SK-N-SH (cell line): ENCODE measurements at regions not wholly inside any gene's neighbourhood (a gene's known extent, or its start where the extent isn't known, plus 50 kb on each side); places are given as distances from the start of the nearest gene placed in this dataset.
A peak's percentile ranks its signal among the peaks of the same experiment; 100 is the strongest.

Experiments used
- CTCF ChIA-PET: fragments of 300-600, 350-600 bp; formaldehyde crosslinking; extraction: SDS; loops from one replicate; lab custom pipeline; 2021; lab: Yijun Ruan, JAX
- POLR2A ChIA-PET: fragments of 350-600 bp; sonication (Branson Sonifier 250); formaldehyde crosslinking; extraction: SDS; loops from one replicate; lab custom pipeline; 2020; ENCODE audit warnings: antibody characterized with exemption, inconsistent platforms; lab: Yijun Ruan, JAX
- DNase-seq: peaks from one replicate; pipeline ENCODE4 v3.0.0; 2012
- H2AFZ ChIP-seq: fragments of 200-600 bp; sonication (generic); 2 replicates; pipeline ENCODE4 v1.8.1; 2016; ENCODE audit warnings: antibody characterized with exemption, mild to moderate bottlenecking, low read depth
- H3F3A ChIP-seq: fragments of 200-600 bp; sonication (generic); replicated peaks from 2 replicates; pipeline ENCODE3; 2016; ENCODE audit warnings: antibody characterized with exemption, mild to moderate bottlenecking; ENCODE audit not compliant: insufficient read depth
- H3K27ac ChIP-seq, 2 experiments: fragments of 200-500 bp in 1 of 2; fragments of 200-600 bp in 1 of 2; sonication (Bioruptor generic) in 1 of 2; sonication (generic), shearing (Covaris generic) in 1 of 2; 2 replicates each; pipeline versions ENCODE4 v1.5.1 to v1.6.1; 2014 to 2016; ENCODE audit warnings: low read depth in 2 of 2, inconsistent platforms in 1 of 2, low read length in 1 of 2, mild to moderate bottlenecking in 1 of 2, mixed read lengths in 1 of 2
- H3K27me3 ChIP-seq: fragments of 200-600 bp; sonication (generic), shearing (Covaris generic); 2 replicates; pipeline ENCODE4 v1.6.1; 2016; ENCODE audit warnings: mixed run types; ENCODE audit not compliant: insufficient read depth
- H3K36me3 ChIP-seq, 2 experiments: fragments of 200-500 bp in 1 of 2; fragments of 200-600 bp in 1 of 2; sonication (Bioruptor generic) in 1 of 2; sonication (generic) in 1 of 2; replicated peaks in 1 of 2; 2 replicates each; pipeline versions ENCODE3 to v1.5.1; 2014 to 2016; ENCODE audit warnings: low read length in 1 of 2, mild to moderate bottlenecking in 1 of 2; ENCODE audit not compliant: insufficient read depth in 2 of 2, control insufficient read depth in 1 of 2
- H3K4me1 ChIP-seq, 2 experiments: fragments of 200-500 bp in 1 of 2; fragments of 200-600 bp in 1 of 2; sonication (Bioruptor generic) in 1 of 2; sonication (generic), shearing (Covaris generic) in 1 of 2; 2 replicates each; pipeline versions ENCODE4 v1.5.1 to v1.6.1; 2014 to 2016; ENCODE audit warnings: low read depth in 1 of 2, low read length in 1 of 2, mixed run types in 1 of 2; ENCODE audit not compliant: insufficient read depth in 2 of 2, control insufficient read depth in 1 of 2
- H3K4me2 ChIP-seq: fragments of 200-600 bp; sonication (generic), shearing (Covaris generic); 2 replicates; pipeline ENCODE4 v1.6.1; 2017; ENCODE audit warnings: mixed run types
- H3K4me3 ChIP-seq, 2 experiments: fragments of 200-500 bp in 1 of 2; fragments of 200-600 bp in 1 of 2; sonication (Bioruptor generic) in 1 of 2; sonication (generic), shearing (Covaris generic) in 1 of 2; 2 replicates each; pipeline versions ENCODE4 v1.5.1 to v1.8.1; 2014 to 2016; ENCODE audit warnings: low read depth in 2 of 2, inconsistent platforms in 1 of 2, low read length in 1 of 2, mild to moderate bottlenecking in 1 of 2, mixed read lengths in 1 of 2, moderate library complexity in 1 of 2
- H3K79me2 ChIP-seq: fragments of 200-600 bp; sonication (generic); 2 replicates; pipeline ENCODE4 v1.8.1; 2017; ENCODE audit warnings: mild to moderate bottlenecking; ENCODE audit not compliant: insufficient read depth
- H3K9ac ChIP-seq: fragments of 200-600 bp; sonication (generic); 2 replicates; pipeline ENCODE4 v1.6.1; 2017; ENCODE audit warnings: mixed run types
- H3K9me2 ChIP-seq: fragments of 200-600 bp; sonication (generic); 2 replicates; pipeline ENCODE4 v1.6.1; 2017; ENCODE audit warnings: mixed run types
- H3K9me3 ChIP-seq: fragments of 200-600 bp; sonication (generic); 2 replicates; pipeline ENCODE4 v1.6.1; 2017; ENCODE audit warnings: mixed run types, mild to moderate bottlenecking, moderate library complexity
- H4K20me1 ChIP-seq: fragments of 200-600 bp; sonication (generic); 2 replicates; pipeline ENCODE4 v1.6.1; 2017; ENCODE audit warnings: mild to moderate bottlenecking, mixed run types; ENCODE audit not compliant: insufficient read depth
- CHD2 ChIP-seq: fragments of 150-350 bp; IDR thresholded peaks from 2 replicates; pipeline ENCODE4 v1.6.1; 2018; ENCODE audit warnings: low read length; ENCODE audit not compliant: partially characterized antibody
- ELF1 ChIP-seq: IDR thresholded peaks from 2 replicates; pipeline ENCODE4 v1.4.0; 2012
- EZH2phosphoT487 ChIP-seq: fragments of 200-600 bp; sonication (generic); IDR thresholded peaks from 2 replicates; pipeline ENCODE4 v1.6.1; 2017; ENCODE audit warnings: low read depth, mixed run types, mild to moderate bottlenecking, antibody characterized with exemption, moderate library complexity, borderline replicate concordance
- FOXJ3 ChIP-seq: sonication (generic); formaldehyde crosslinking; IDR thresholded peaks from 2 replicates; pipeline ENCODE4 v1.5.1; 2020; ENCODE audit warnings: mild to moderate bottlenecking, missing genetic modification reagents
- GABPA ChIP-seq: IDR thresholded peaks from 2 replicates; pipeline ENCODE4 v1.4.0; 2012; ENCODE audit warnings: low read depth, mild to moderate bottlenecking
- JUND ChIP-seq: IDR thresholded peaks from 2 replicates; pipeline ENCODE4 v1.4.0; 2012
- MEF2A ChIP-seq: IDR thresholded peaks from 2 replicates; pipeline ENCODE4 v1.4.0; 2012; ENCODE audit warnings: low read depth, borderline replicate concordance
- MXI1 ChIP-seq: IDR thresholded peaks from 2 replicates; pipeline ENCODE4 v1.6.1; 2012; ENCODE audit warnings: mild to moderate bottlenecking, low read depth, low read length, improper control_type of control experiment
- NFIC ChIP-seq: IDR thresholded peaks from 2 replicates; pipeline ENCODE4 v1.4.0; 2012; ENCODE audit warnings: borderline replicate concordance
- NRF1 ChIP-seq: IDR thresholded peaks from 2 replicates; pipeline ENCODE4 v1.6.1; 2012; ENCODE audit warnings: low read depth, mild to moderate bottlenecking, low read length
- PBX3 ChIP-seq: IDR thresholded peaks from 2 replicates; pipeline ENCODE4; 2012
- RCOR1 ChIP-seq: fragments of 150-350 bp; IDR thresholded peaks from 2 replicates; pipeline ENCODE4 v1.6.1; 2017; ENCODE audit warnings: antibody characterized with exemption, low read length
- RFX5 ChIP-seq: IDR thresholded peaks from 2 replicates; pipeline ENCODE4 v1.6.1; 2012; ENCODE audit warnings: mild to moderate bottlenecking, improper control_type of control experiment, low read length
- RXRA ChIP-seq: IDR thresholded peaks from 2 replicates; pipeline ENCODE4 v1.4.0; 2012; ENCODE audit warnings: low read depth, mild to moderate bottlenecking, borderline replicate concordance
- SIN3A ChIP-seq: IDR thresholded peaks from 2 replicates; pipeline ENCODE4 v1.6.1; 2012; ENCODE audit warnings: low read depth, mild to moderate bottlenecking, low read length, moderate library complexity, borderline replicate concordance
- TAF1 ChIP-seq: IDR thresholded peaks from 2 replicates; pipeline ENCODE4 v1.6.1; 2012; ENCODE audit warnings: low read depth, mild to moderate bottlenecking, low read length, moderate library complexity, borderline replicate concordance
- TCF12 ChIP-seq: IDR thresholded peaks from 2 replicates; pipeline ENCODE4 v1.4.0; 2012
- USF1 ChIP-seq: IDR thresholded peaks from 2 replicates; pipeline ENCODE4 v1.4.0; 2012; ENCODE audit warnings: low read depth, borderline replicate concordance
- USF2 ChIP-seq: fragments of 150-350 bp; IDR thresholded peaks from 2 replicates; pipeline ENCODE4 v1.6.1; 2017; ENCODE audit warnings: antibody characterized with exemption, low read length, low read depth, borderline replicate concordance
- YY1 ChIP-seq: IDR thresholded peaks from 2 replicates; pipeline ENCODE4 v1.4.0; 2012; ENCODE audit warnings: low read depth, mild to moderate bottlenecking
- ZBTB33 ChIP-seq: IDR thresholded peaks from 2 replicates; pipeline ENCODE4 v1.4.0; 2012; ENCODE audit warnings: low read depth, borderline replicate concordance
- WGBS: methylation state at CpG from one replicate; pipeline ENCODE4 v1.1.6; 2017; ENCODE audit warnings: low lambda C conversion rate; 5-methylcytosine and 5-hydroxymethylcytosine counted together
- TF ChIP-seq, protein P1 (sequence below): IDR thresholded peaks from 2 replicates; pipeline ENCODE4 v1.6.1; 2012; ENCODE audit warnings: mild to moderate bottlenecking, low read depth, low read length, moderate library complexity
- TF ChIP-seq, protein P2 (sequence below): fragments of 150-350 bp; IDR thresholded peaks from 2 replicates; pipeline ENCODE4 v1.6.1; 2016; ENCODE audit warnings: mild to moderate bottlenecking, low read depth, low read length

GRCh38 chr3:124248471-124249028 lies 256.6 kb upstream of the ROPN1 start (continued):
- TF ChIP-seq, protein P1, sequence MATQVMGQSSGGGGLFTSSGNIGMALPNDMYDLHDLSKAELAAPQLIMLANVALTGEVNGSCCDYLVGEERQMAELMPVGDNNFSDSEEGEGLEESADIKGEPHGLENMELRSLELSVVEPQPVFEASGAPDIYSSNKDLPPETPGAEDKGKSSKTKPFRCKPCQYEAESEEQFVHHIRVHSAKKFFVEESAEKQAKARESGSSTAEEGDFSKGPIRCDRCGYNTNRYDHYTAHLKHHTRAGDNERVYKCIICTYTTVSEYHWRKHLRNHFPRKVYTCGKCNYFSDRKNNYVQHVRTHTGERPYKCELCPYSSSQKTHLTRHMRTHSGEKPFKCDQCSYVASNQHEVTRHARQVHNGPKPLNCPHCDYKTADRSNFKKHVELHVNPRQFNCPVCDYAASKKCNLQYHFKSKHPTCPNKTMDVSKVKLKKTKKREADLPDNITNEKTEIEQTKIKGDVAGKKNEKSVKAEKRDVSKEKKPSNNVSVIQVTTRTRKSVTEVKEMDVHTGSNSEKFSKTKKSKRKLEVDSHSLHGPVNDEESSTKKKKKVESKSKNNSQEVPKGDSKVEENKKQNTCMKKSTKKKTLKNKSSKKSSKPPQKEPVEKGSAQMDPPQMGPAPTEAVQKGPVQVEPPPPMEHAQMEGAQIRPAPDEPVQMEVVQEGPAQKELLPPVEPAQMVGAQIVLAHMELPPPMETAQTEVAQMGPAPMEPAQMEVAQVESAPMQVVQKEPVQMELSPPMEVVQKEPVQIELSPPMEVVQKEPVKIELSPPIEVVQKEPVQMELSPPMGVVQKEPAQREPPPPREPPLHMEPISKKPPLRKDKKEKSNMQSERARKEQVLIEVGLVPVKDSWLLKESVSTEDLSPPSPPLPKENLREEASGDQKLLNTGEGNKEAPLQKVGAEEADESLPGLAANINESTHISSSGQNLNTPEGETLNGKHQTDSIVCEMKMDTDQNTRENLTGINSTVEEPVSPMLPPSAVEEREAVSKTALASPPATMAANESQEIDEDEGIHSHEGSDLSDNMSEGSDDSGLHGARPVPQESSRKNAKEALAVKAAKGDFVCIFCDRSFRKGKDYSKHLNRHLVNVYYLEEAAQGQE: no peak
- TF ChIP-seq, protein P2, sequence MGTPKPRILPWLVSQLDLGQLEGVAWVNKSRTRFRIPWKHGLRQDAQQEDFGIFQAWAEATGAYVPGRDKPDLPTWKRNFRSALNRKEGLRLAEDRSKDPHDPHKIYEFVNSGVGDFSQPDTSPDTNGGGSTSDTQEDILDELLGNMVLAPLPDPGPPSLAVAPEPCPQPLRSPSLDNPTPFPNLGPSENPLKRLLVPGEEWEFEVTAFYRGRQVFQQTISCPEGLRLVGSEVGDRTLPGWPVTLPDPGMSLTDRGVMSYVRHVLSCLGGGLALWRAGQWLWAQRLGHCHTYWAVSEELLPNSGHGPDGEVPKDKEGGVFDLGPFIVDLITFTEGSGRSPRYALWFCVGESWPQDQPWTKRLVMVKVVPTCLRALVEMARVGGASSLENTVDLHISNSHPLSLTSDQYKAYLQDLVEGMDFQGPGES: no peak
- TF ChIP-seq RXRA (peak; percentile 52; the same call in 1 of the 2 replicates), EZH2phosphoT487 (no peak), SIN3A (peak; percentile 20; the same call in 1 of the 2 replicates), CHD2 (no peak), MXI1 (peak; percentile 57; the same call in 1 of the 2 replicates)

DNA sequence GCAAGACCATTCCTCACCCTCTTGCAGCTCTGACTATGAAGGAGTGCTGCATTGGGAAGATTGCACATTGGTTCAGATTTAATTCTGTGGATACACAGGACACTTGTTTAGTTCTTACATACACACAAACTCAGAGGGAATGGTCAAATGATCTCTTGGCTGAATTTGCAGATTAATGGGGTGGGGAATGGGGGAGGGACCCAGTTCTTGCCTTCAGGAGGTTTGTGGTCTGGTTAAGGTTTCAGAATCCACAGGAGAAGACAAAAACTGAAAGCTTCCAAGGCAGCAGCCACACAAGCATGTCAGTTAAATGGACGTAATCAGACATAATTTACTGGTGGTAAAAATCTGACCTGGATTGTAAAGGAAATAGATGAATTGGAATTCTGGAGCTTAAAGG lies 257.1 kb upstream of the ROPN1 start:
- H3K9ac ChIP-seq: peak overlapping the region; percentile 25; the same call in 1 of the 2 replicates
- no peaks in the 10 kb centered on the region for H3K9me2 ChIP-seq
- H3K27me3 ChIP-seq: no peaks in the 10 kb centered on the region
- DNase-seq: no peak
- peaks cover 18 to 38% of the 10 kb centered on the region in 2 experiments for H3K4me1 ChIP-seq
- H3K27ac ChIP-seq: peak overlapping the region; percentile 95 to 97
- H3F3A ChIP-seq: peaks cover 27% of the 10 kb centered on the region
- ChIA-PET CTCF (interaction anchor here (0.6 to 2.2 kb wide), 5 partner anchors 16 to 186 kb away, joined by 3 to 8 read pairs (median 4); no protein-coding TSS in a partner anchor), POLR2A (interaction anchor here (1.3 kb wide), 1 partner anchor 216 kb away, joined by 4 read pairs; the partner anchor contains the start of gene KALRN)
- peak overlapping the region; percentile 35 for H3K4me2 ChIP-seq
- no peaks in the 10 kb centered on the region for H3K79me2 ChIP-seq
- 95% methylated on average over 1 of the region's 1 CpG for WGBS
- peak overlapping the region; percentile 17; the same call in 1 of the 2 replicates for H2AFZ ChIP-seq
- no peaks in the 10 kb centered on the region for H3K36me3 ChIP-seq
- no peaks in the 10 kb centered on the region for H4K20me1 ChIP-seq
- no peaks in the 10 kb centered on the region for H3K9me3 ChIP-seq
- no peak overlapping the region for H3K4me3 ChIP-seq
- TF ChIP-seq JUND (no peak), TCF12 (no peak), TAF1 (no peak), NFIC (no peak), ELF1 (no peak), YY1 (no peak), USF1 (no peak), USF2 (no peak), PBX3 (no peak), EZH2phosphoT487 (no peak), RFX5 (no peak), CHD2 (no peak), MEF2A (no peak), FOXJ3 (CRISPR knock-in tag) (no peak), RCOR1 (no peak), NRF1 (no peak), GABPA (no peak), ZBTB33 (no peak)
